OCI-LY1 (cell line): ENCODE measurements at regions not wholly inside any gene's neighbourhood (a gene's known extent, or its start where the extent isn't known, plus 50 kb on each side); places are given as distances from the start of the nearest gene placed in this dataset.

Experiments
- EZH2 ChIP-seq: fragments of 200-600 bp; sonication (generic), shearing (Covaris generic); IDR thresholded peaks from 2 replicates; pipeline ENCODE4 v1.8.0; 2017; ENCODE audit warnings: borderline replicate concordance, mixed run types, mild to moderate bottlenecking, antibody characterized with exemption, low read length, moderate library complexity, mixed read lengths
- TF ChIP-seq, protein P1 (sequence below): fragments of 200-600 bp; sonication (generic), shearing (Covaris generic); IDR thresholded peaks from 2 replicates; pipeline ENCODE4 v1.5.1; 2017; ENCODE audit warnings: mild to moderate bottlenecking, antibody characterized with exemption, low read length, moderate library complexity, mixed read lengths

DNA sequence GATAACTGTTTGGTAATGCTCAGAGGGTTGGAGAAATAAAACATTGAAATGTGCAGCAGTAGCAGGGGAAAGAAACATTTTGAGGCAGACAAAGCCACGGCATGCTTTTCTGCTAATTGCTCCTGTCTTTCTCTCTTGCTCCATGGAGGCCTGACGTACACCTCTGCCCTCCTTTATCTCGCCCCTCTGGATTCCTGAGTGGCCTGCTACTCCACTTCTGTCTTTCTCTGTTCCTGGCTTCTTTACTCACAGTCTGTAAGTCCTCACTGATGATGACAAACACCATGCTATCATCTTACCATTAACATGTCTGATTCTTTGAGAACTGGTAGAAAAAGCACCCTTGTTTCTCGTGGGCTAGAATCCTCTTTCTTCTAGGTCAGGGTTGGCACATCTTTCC lies 392.9 kb downstream of the MEIS1 start:
- TF ChIP-seq, protein P1, sequence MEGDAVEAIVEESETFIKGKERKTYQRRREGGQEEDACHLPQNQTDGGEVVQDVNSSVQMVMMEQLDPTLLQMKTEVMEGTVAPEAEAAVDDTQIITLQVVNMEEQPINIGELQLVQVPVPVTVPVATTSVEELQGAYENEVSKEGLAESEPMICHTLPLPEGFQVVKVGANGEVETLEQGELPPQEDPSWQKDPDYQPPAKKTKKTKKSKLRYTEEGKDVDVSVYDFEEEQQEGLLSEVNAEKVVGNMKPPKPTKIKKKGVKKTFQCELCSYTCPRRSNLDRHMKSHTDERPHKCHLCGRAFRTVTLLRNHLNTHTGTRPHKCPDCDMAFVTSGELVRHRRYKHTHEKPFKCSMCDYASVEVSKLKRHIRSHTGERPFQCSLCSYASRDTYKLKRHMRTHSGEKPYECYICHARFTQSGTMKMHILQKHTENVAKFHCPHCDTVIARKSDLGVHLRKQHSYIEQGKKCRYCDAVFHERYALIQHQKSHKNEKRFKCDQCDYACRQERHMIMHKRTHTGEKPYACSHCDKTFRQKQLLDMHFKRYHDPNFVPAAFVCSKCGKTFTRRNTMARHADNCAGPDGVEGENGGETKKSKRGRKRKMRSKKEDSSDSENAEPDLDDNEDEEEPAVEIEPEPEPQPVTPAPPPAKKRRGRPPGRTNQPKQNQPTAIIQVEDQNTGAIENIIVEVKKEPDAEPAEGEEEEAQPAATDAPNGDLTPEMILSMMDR, result no peak
- TF ChIP-seq EZH2, result no peak
